ENCODE measurements at regions not wholly inside any gene's neighbourhood (a gene's known extent, or its start where the extent isn't known, plus 50 kb on each side); places are given as distances from the start of the nearest gene placed in this dataset.

DNA sequence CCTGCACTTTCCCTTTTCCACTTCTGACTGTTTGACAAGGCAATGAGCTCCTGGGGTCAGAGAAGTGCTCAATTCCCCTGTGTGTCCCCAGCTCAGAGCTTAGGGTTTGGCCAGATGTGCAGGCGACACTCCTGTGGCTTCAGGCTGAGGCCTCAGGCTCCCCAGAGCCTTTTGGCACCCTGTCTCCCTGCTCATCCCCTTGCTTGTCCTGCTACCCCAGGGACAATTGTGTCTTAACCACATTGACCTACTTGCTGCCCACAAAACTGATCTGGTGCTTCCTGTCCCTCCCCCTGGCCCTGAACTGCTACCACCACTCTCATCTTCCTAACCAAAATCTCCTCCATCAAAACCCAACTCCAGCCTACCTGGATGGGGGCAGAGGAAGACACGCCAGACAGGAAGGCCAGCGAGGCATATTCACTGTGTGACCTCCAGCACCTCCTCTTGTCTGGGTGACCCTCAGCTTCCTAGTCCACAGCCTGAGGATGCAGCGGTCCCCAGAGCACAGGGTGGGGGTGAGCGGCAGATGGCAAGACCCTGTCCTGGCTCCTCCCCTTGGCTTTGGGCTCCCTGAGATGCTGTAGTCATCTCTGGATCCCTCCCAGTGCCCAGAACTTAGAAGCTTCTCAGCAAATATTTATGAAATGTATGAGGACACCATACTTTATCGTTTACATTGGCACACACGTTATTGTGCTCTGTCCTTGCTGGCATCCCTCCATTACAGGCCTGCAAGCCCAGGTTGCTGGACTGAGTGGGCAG lies 98.9 kb upstream of the SLC6A6 start:
- ChIA-PET POLR2A (ENCODE audit: low non-redundant PET) (no interaction called here), CTCF (no interaction called here)
- no peaks in the 10 kb centered on the region for H3K27me3 ChIP-seq (replicated peaks; ENCODE audit: insufficient read depth, low read depth, low read length, poor library complexity)

DNA sequence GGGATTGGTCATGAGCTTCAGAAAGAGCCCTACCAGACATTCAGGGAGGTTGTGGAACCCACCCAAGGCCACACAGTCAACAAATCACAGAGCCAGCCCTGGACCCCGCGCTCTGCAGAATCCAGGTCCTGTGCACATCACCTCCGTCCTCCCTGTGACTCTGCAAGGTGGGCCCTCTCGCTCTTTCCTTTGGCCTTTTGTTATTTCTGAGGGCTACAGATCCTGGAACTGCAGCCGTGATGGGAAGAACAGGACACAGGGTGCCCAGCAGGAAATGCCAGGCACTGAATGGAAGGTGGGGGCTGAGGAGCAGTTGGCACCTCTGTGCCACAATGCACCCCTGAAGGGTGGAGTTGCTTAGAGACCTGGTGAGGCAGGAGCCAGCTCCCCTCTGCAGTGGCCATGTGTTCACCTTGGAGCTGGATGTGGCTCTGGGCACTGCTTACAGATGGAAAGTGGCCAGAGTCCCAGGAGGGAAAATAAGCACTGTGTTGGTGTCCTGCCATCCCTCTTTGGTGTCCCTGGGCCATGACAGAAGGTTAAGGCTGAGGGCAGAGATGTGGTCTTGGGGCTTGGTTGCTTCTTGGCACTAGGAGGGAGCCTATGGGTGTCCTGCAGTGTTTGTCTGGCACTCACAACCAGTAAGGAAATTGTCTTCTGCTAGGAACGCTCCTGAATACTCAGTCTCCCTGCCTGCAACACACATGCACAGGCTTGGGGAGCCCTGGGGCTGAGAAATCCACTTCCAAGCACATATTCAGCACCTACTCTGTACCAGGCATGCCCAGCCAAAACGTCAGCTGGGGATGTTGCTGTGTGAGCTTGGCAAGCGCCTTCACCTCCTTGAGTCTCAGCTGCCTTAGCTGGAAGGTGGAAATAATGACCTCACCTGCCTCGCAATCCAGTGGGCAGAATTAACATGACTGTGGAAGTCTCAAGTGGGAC lies 98.0 kb upstream of the SLC6A6 start:
- H3K27ac ChIP-seq (ENCODE audit: low read depth, low read length, poor library complexity, severe bottlenecking) = no peak overlapping the region

More for the DNA sequence above, 98.9 kb upstream of the SLC6A6 start:
- intact Hi-C loops (cut with micrococcal nuclease; ENCODE audit: unreplicated experiment) = no loop called here
- H3K4me1 ChIP-seq (ENCODE audit: insufficient read depth, low read length, poor library complexity, severe bottlenecking) = no peaks in the 10 kb centered on the region
- no peaks in the 10 kb centered on the region for H3K9me3 ChIP-seq (ENCODE audit: low read depth, low read length, poor library complexity, severe bottlenecking)
- TF ChIP-seq, protein P1, sequence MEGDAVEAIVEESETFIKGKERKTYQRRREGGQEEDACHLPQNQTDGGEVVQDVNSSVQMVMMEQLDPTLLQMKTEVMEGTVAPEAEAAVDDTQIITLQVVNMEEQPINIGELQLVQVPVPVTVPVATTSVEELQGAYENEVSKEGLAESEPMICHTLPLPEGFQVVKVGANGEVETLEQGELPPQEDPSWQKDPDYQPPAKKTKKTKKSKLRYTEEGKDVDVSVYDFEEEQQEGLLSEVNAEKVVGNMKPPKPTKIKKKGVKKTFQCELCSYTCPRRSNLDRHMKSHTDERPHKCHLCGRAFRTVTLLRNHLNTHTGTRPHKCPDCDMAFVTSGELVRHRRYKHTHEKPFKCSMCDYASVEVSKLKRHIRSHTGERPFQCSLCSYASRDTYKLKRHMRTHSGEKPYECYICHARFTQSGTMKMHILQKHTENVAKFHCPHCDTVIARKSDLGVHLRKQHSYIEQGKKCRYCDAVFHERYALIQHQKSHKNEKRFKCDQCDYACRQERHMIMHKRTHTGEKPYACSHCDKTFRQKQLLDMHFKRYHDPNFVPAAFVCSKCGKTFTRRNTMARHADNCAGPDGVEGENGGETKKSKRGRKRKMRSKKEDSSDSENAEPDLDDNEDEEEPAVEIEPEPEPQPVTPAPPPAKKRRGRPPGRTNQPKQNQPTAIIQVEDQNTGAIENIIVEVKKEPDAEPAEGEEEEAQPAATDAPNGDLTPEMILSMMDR (conservative IDR thresholded peaks at IDR 0.05; ENCODE audit: low read depth, low read length) = no peak
- no peak for TF ChIP-seq EZH2 (IDR thresholded peaks at IDR 0.05; ENCODE audit: borderline replicate concordance, low read depth, low read length, poor library complexity, severe bottlenecking)
- no peaks in the 10 kb centered on the region for H3K36me3 ChIP-seq (ENCODE audit: insufficient read depth, low read length, poor library complexity, severe bottlenecking)
- H3K27ac ChIP-seq (ENCODE audit: low read depth, low read length, poor library complexity, severe bottlenecking) = no peak overlapping the region
- no peak for DNase-seq (ENCODE audit: low spot score)
- no TSS peak for BruUV-seq (replicated peaks)
- H3K4me3 ChIP-seq (ENCODE audit: low read depth, low read length, poor library complexity, severe bottlenecking) = no peak overlapping the region

DNA sequence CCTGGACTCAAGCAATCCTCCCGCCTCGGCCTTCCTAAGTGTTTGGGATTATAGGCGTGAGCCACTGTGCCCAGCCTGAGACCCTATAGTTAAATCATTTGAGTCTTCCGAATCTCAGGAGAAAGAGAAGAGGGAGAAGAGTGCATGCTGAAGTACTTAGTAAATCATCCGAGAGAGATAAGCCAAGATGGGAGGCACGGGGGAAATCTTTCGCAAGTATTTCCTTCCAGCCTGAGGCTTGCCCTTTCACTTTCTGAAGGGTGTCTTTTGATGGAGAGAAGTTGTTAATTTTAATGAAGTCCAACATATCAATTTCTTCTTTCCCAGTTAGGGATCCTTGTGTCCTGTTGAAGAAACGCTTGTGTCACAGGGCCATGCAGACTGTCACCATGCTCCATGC lies 97.1 kb upstream of the SLC6A6 start:
- POLR2A ChIA-PET (ENCODE audit: low non-redundant PET) = no interaction called here
- H3K27me3 ChIP-seq (replicated peaks; ENCODE audit: insufficient read depth, low read depth, low read length, poor library complexity) = peaks cover 13% of the 10 kb centered on the region
- H3K9me3 ChIP-seq (ENCODE audit: low read depth, low read length, poor library complexity, severe bottlenecking) = no peaks in the 10 kb centered on the region
- intact Hi-C loops (cut with micrococcal nuclease; ENCODE audit: unreplicated experiment) = no loop called here
- no peak for TF ChIP-seq EZH2 (IDR thresholded peaks at IDR 0.05; ENCODE audit: borderline replicate concordance, low read depth, low read length, poor library complexity, severe bottlenecking)
- CTCF ChIA-PET = no interaction called here
- BruUV-seq (replicated peaks) = no TSS peak
- DNase-seq (ENCODE audit: low spot score) = no peak
- no peaks in the 10 kb centered on the region for H3K36me3 ChIP-seq (ENCODE audit: insufficient read depth, low read length, poor library complexity, severe bottlenecking)
- no peaks in the 10 kb centered on the region for H3K4me1 ChIP-seq (ENCODE audit: insufficient read depth, low read length, poor library complexity, severe bottlenecking)
- H3K27ac ChIP-seq (ENCODE audit: low read depth, low read length, poor library complexity, severe bottlenecking) = no peak overlapping the region
- H3K4me3 ChIP-seq (ENCODE audit: low read depth, low read length, poor library complexity, severe bottlenecking) = no peak overlapping the region

More for the DNA sequence above, 98.0 kb upstream of the SLC6A6 start:
- intact Hi-C loops (cut with micrococcal nuclease; ENCODE audit: unreplicated experiment) = no loop called here
- Histone ChIP-seq H3K4me3 (ENCODE audit: low read depth, low read length, poor library complexity, severe bottlenecking) (no peak overlapping the region), H3K9me3 (ENCODE audit: low read depth, low read length, poor library complexity, severe bottlenecking) (no peaks in the 10 kb centered on the region), H3K4me1 (ENCODE audit: insufficient read depth, low read length, poor library complexity, severe bottlenecking) (no peaks in the 10 kb centered on the region), H3K27me3 (replicated peaks; ENCODE audit: insufficient read depth, low read depth, low read length, poor library complexity) (peaks cover 6% of the 10 kb centered on the region), H3K36me3 (ENCODE audit: insufficient read depth, low read length, poor library complexity, severe bottlenecking) (no peaks in the 10 kb centered on the region)
- DNase-seq (ENCODE audit: low spot score) = no peak
- TF ChIP-seq EZH2 (IDR thresholded peaks at IDR 0.05; ENCODE audit: borderline replicate concordance, low read depth, low read length, poor library complexity, severe bottlenecking) = no peak
- TF ChIP-seq, protein P1 (conservative IDR thresholded peaks at IDR 0.05; ENCODE audit: low read depth, low read length) = no peak
- POLR2A ChIA-PET (ENCODE audit: low non-redundant PET) = no interaction called here
- BruUV-seq (replicated peaks) = no TSS peak
- CTCF ChIA-PET = no interaction called here

Measured in A673 (cell line).